WI38 (cell line): ENCODE measurements at regions not wholly inside any gene's neighbourhood (a gene's known extent, or its start where the extent isn't known, plus 50 kb on each side); places are given as distances from the start of the nearest gene placed in this dataset.

ENCODE experiments used
- H3K4me3 ChIP-seq: 2 replicates; pipeline ENCODE4 v1.5.1; 2011; ENCODE audit warnings: low read depth, mild to moderate bottlenecking, control low read depth, low read length
- CTCF ChIP-seq: IDR thresholded peaks from 2 replicates; pipeline ENCODE4 v1.5.1; 2012; ENCODE audit warnings: low read depth, mild to moderate bottlenecking, control low read depth, low read length

DNA sequence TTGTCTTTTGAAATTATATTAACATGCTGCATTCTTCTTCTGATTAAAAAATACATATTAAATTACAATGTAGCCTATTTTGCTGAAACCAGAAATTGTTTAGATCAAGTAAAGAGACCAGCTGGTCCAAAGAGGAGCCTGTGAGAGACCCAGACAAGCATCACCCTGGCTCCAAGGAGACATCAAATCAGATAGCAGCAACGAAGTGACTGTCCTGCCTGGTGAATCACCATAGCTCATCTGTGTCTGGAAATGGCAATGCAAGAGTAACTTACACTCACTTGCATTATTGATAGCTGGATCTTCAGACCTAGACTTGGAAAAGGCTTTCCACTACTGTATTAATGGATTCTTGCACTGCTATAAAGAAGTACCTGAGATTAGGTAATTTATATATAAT, 169.1 kb downstream of the KCTD12 start:
- no peak overlapping the region for H3K4me3 ChIP-seq
- TF ChIP-seq CTCF: no peak

DNA sequence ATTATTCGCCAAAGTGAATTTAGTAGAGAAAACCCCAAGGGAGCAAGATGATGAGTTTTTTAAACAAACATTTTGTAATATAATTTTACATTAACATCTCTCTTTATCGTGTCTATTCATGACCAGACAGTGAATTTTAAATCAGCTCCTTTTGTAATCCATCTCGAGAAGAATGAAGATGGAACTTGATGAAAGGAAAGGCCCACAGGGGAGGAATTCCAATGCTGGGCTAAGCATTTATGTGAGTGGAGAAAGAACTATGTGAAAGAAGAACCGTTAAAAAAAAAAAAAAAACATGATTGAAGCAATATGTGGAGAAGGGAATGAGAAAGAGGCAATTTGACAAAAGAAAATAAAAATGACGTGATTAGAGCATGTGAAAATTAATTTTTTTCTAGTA, 170.6 kb downstream of the KCTD12 start:
- no peak overlapping the region for H3K4me3 ChIP-seq
- no peak for TF ChIP-seq CTCF

- H3K4me3 ChIP-seq: no peak overlapping the region
- TF ChIP-seq CTCF: no peak
These were observed 171.1 kb downstream of the KCTD12 start for GRCh38 chr13:76715075-76715474.

- TF ChIP-seq CTCF: no peak
- no peak overlapping the region for H3K4me3 ChIP-seq
These were observed 172.9 kb downstream of the KCTD12 start for GRCh38 chr13:76713280-76713679.

GRCh38 chr13:76711550-76712182, 174.5 kb downstream of the KCTD12 start:
- H3K4me3 ChIP-seq: no peak overlapping the region
- TF ChIP-seq CTCF: no peak

- no peak overlapping the region for H3K4me3 ChIP-seq
- no peak for TF ChIP-seq CTCF
These were observed 176.4 kb downstream of the KCTD12 start for GRCh38 chr13:76709851-76710250.

DNA sequence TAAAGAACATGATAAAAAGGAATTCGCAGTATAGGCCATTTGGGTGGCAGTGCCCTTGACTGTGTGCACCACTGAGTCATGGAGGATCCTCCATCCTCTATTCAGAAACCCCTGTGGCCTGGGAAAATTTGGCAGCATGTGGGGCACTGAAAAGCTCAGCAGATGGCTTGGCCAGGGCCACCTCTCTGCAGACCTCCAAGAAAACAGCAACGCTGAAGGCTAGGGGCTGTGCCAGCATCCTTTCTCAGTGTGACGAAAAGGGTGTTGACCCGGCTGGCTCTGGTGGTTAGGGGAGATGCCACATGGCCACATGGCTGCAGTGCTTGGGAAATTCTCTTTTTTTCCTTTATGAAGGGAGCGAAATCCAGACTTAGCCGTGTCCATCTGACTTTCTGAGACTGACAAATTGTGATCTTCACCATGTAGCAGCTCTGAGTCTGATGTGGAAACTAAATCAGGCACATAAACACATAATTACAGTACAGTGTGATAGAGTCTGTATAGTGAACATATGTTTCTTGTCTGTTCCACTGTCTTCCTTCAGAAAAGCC, 178.0 kb downstream of the KCTD12 start:
- TF ChIP-seq CTCF: no peak
- H3K4me3 ChIP-seq: no peak overlapping the region
